GM12865 (cell line): ENCODE measurements at regions not wholly inside any gene's neighbourhood (a gene's known extent, or its start where the extent isn't known, plus 50 kb on each side); places are given as distances from the start of the nearest gene placed in this dataset.

Source experiments
- DNase-seq: peaks from one replicate; pipeline ENCODE4 v3.0.0; 2010; ENCODE audit warnings: low read depth
- H3K4me3 ChIP-seq: 2 replicates; pipeline ENCODE4 v1.5.1; 2011; ENCODE audit warnings: mild to moderate bottlenecking, low read depth, low read length, control low read depth
- CTCF ChIP-seq: IDR thresholded peaks from 2 replicates; pipeline ENCODE4 v1.5.1; 2011; ENCODE audit warnings: low read length, control low read depth, low read depth, inconsistent platforms; ENCODE audit not compliant: insufficient read depth; ENCODE audit errors: missing control alignments

- H3K4me3 ChIP-seq: no peak overlapping the region
- no peak for DNase-seq
- TF ChIP-seq CTCF: no peak
Observed at GRCh38 chr5:14009575-14009974, 65.1 kb upstream of the DNAH5 start.

GRCh38 chr5:14008819-14009311 is 64.4 kb upstream of the DNAH5 start:
- TF ChIP-seq CTCF: no peak
- no peak overlapping the region for H3K4me3 ChIP-seq
- no peak for DNase-seq

DNA sequence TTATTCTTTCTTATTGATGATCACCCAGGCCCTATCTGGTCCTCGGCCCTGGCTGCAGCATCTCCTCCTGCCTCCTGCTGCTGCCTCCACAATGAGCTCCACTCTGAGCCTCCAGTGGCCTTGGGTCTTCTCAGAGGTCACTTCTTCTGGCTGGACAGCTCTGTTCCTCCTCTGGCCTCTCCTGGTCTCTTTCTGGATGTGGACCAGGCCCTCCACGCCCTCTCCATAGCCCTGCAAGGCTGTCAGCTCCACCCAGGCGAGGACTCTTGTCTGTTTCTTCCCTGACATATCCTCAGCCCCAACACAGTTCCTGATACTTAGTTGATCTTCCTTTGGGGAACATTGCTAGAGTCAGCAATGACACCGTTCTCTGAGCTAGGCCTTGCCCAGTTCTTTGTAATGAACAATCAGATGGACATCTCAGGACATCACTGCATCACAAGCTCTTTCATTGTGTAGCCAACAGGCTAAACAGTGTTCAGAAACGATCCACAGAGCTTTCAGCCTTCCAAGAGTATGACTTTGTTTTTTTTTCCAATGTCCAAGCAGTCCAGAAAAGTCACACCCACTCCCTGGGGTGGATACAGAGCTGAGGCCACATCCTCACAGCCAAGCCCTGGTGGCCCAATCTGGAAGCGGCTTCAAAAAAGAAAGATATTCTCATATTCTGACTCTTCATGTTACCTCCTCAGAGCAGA is 62.5 kb upstream of the DNAH5 start:
- TF ChIP-seq CTCF: no peak
- DNase-seq: no peak
- H3K4me3 ChIP-seq: no peak overlapping the region

DNA sequence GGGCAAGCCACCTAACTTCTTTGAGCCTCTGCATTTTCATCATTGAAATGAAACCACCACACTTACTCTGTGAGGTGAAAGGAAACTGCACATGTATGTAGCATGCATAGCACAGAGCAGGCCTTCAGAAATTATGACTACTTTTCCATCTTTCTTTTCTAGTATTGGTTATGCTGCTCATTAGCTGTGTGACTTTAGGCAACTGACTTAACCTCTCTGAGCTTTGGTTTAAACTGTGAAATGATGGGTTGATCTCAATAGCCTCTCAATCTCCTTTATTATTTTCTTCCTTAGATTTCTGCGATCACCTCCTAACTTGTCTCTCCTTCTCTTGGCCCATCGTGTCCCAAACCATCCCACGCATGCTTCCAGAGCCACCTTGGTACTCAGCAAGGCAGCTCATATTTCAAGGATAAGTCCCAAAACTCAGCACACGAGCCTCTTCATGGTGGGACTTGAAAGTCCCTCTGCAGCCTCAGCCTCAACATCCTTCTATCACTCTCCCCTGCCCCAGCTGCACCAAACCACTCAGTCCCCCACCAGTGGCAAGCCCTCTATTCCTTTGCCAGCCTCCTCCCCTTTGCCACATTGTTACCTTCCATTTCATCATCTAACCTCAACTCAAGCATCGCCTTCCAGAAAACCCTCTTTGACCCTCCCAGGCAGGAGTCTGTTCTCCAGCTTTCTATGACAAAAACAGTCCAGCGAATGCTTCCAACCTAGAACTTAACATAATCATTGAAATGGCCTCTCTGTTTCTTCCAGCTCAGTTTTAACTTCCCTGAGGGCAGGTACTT is 60.3 kb upstream of the DNAH5 start:
- no peak for TF ChIP-seq CTCF
- DNase-seq: no peak
- no peak overlapping the region for H3K4me3 ChIP-seq

DNA sequence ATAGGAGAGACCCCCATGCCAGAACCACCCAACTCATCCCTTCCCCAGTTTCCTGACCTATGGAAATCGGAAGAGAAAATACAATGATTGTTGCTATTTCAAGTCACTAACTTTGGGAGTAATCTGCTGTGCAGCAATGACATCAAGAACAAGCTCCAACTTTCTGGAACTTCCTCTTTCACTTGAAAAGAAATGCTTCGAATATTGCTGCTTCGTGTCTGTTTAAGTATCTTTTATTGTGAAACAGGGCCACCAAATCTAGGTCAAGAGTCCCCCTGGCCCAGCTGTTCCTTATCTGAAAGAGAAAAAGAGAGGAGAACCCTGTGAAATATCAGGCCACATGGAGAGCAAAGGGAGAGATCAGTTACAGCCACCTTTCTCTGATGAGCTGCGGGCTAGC is 59.4 kb upstream of the DNAH5 start:
- TF ChIP-seq CTCF: no peak
- no peak for DNase-seq
- H3K4me3 ChIP-seq: no peak overlapping the region

DNA sequence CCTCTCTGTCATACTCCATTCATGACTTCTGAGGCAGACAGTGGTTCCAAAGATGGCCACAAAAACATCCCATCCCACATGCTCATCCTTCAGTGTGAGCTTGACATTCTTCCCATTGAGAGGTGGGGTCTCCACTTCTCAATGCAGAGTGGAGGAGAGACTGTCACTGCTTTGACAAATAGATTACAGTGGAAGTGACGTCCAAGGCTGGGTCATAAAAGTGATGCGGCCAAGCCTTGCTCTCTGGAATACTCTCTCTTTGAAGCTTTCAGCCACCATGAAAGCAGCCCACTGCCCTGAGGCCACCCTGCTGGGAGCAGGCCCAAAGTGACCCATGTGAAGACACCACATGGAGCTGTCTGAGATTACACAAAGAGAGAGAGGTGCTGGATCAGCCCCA is 59.0 kb upstream of the DNAH5 start:
- no peak overlapping the region for H3K4me3 ChIP-seq
- DNase-seq: no peak
- no peak for TF ChIP-seq CTCF
